OCI-LY1 (cell line): ENCODE measurements at regions not wholly inside any gene's neighbourhood (a gene's known extent, or its start where the extent isn't known, plus 50 kb on each side); places are given as distances from the start of the nearest gene placed in this dataset.

ENCODE experiments used
- H2AFZ ChIP-seq: fragments of 200-600 bp; sonication (generic), shearing (Covaris generic); 2 replicates; pipeline ENCODE4 v1.6.0; 2014; ENCODE audit warnings: antibody characterized with exemption, mild to moderate bottlenecking, low read length
- H3F3A ChIP-seq: fragments of 200-600 bp; sonication (generic), shearing (Covaris generic); 2 replicates; pipeline ENCODE4 v1.6.0; 2014; ENCODE audit warnings: mild to moderate bottlenecking, antibody characterized with exemption, low read length, moderate library complexity; ENCODE audit not compliant: insufficient read depth
- H3K27ac ChIP-seq: fragments of 200-600 bp; sonication (generic); 2 replicates; pipeline ENCODE4 v1.5.1; 2014; ENCODE audit warnings: low read length, mixed run types, mild to moderate bottlenecking, low read depth; ENCODE audit not compliant: poor library complexity, severe bottlenecking
- H3K27me3 ChIP-seq: fragments of 200-600 bp; sonication (generic); 2 replicates; pipeline ENCODE4 v1.6.0; 2014; ENCODE audit warnings: antibody characterized with exemption, mild to moderate bottlenecking, low read length, moderate library complexity; ENCODE audit not compliant: insufficient read depth
- H3K36me3 ChIP-seq: fragments of 200-600 bp; sonication (generic); 2 replicates; pipeline ENCODE4 v1.6.1; 2014; ENCODE audit warnings: mild to moderate bottlenecking, antibody characterized with exemption, low read length, moderate library complexity, mixed read lengths; ENCODE audit not compliant: insufficient read depth
- H3K4me1 ChIP-seq: fragments of 200-600 bp; sonication (generic); 2 replicates; pipeline ENCODE4 v1.5.1; 2014; ENCODE audit warnings: mild to moderate bottlenecking, low read length, moderate library complexity; ENCODE audit not compliant: insufficient read depth, severe bottlenecking
- H3K4me2 ChIP-seq: fragments of 200-600 bp; sonication (generic), shearing (Covaris generic); 2 replicates; pipeline ENCODE4 v1.6.1; 2014; ENCODE audit warnings: low read length
- H3K4me3 ChIP-seq: fragments of 200-600 bp; sonication (generic); 2 replicates; pipeline ENCODE4 v1.5.1; 2014; ENCODE audit warnings: low read length, low read depth, mild to moderate bottlenecking, mixed read lengths; ENCODE audit not compliant: poor library complexity, severe bottlenecking
- H3K79me2 ChIP-seq: fragments of 200-600 bp; shearing (Covaris generic); 2 replicates; pipeline ENCODE4 v1.6.1; 2016; ENCODE audit warnings: mixed run types, low read length, mixed read lengths; ENCODE audit not compliant: insufficient read depth
- H3K9ac ChIP-seq: fragments of 200-600 bp; sonication (generic), shearing (Covaris generic); 2 replicates; pipeline ENCODE4 v1.6.1; 2014; ENCODE audit warnings: mild to moderate bottlenecking, low read length, mixed read lengths
- H3K9me2 ChIP-seq: fragments of 200-600 bp; sonication (generic), shearing (Covaris generic); 2 replicates; pipeline ENCODE4 v1.6.1; 2014; ENCODE audit warnings: low read depth, mild to moderate bottlenecking, low read length, mixed read lengths
- H3K9me3 ChIP-seq: fragments of 200-600 bp; shearing (Covaris generic); 2 replicates; pipeline ENCODE4 v1.6.1; 2014; ENCODE audit warnings: low read length, mixed read lengths
- H4K20me1 ChIP-seq: fragments of 200-600 bp; sonication (generic), shearing (Covaris generic); 2 replicates; pipeline ENCODE4 v1.6.0; 2016; ENCODE audit warnings: mild to moderate bottlenecking, low read length; ENCODE audit not compliant: insufficient read depth
- EZH2 ChIP-seq: fragments of 200-600 bp; sonication (generic), shearing (Covaris generic); IDR thresholded peaks from 2 replicates; pipeline ENCODE4 v1.8.0; 2017; ENCODE audit warnings: borderline replicate concordance, mixed run types, mild to moderate bottlenecking, antibody characterized with exemption, low read length, moderate library complexity, mixed read lengths
- TF ChIP-seq, protein P1 (sequence below): fragments of 200-600 bp; sonication (generic), shearing (Covaris generic); IDR thresholded peaks from 2 replicates; pipeline ENCODE4 v1.5.1; 2017; ENCODE audit warnings: mild to moderate bottlenecking, antibody characterized with exemption, low read length, moderate library complexity, mixed read lengths

DNA sequence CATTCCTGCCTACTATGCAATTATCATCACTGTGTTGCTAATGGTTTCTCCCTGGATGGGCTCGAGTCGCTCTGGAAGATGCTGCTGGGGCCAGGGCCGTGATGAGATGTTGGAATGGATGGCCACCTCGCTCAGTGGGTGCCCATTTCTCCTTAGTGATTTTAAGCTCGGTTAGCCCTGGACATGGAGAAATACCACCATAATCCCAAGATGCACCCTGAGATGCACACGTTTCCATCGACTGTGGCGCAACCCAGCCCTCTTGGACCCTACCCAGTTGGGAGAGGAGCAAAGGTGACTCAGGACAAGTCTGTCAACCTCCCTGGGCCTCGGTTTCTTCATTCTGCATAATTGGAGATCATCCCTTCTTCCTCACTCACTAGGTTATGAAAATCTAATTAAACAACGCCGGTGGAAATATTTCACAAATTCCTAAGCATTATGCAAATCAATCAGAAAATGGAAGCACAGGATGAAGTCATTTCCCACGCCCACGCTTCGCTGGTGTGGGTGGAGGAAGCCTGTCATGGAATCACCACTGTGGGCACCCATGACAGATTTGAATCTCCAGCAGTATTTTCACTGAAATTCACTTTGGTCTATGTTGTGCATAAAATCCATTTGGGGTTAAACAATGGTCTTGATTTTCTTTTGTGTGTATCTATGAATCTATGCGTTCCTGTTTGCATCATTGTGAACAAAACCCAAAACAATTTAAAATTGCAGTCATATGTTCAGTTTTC lies 195.2 kb downstream of the AXIN2 start:
- Histone ChIP-seq H3K4me2 (no peak overlapping the region), H3K4me3 (no peak overlapping the region), H3K4me1 (no peaks in the 10 kb centered on the region), H3K9me3 (no peaks in the 10 kb centered on the region), H3K79me2 (no peaks in the 10 kb centered on the region), H4K20me1 (no peaks in the 10 kb centered on the region), H3K36me3 (no peaks in the 10 kb centered on the region), H2AFZ (no peak overlapping the region), H3K9ac (no peak overlapping the region), H3K9me2 (no peaks in the 10 kb centered on the region), H3F3A (no peaks in the 10 kb centered on the region), H3K27ac (no peak overlapping the region), H3K27me3 (no peaks in the 10 kb centered on the region; the same call in 1 of the 2 replicates)
- TF ChIP-seq EZH2: no peak
- TF ChIP-seq, protein P1, sequence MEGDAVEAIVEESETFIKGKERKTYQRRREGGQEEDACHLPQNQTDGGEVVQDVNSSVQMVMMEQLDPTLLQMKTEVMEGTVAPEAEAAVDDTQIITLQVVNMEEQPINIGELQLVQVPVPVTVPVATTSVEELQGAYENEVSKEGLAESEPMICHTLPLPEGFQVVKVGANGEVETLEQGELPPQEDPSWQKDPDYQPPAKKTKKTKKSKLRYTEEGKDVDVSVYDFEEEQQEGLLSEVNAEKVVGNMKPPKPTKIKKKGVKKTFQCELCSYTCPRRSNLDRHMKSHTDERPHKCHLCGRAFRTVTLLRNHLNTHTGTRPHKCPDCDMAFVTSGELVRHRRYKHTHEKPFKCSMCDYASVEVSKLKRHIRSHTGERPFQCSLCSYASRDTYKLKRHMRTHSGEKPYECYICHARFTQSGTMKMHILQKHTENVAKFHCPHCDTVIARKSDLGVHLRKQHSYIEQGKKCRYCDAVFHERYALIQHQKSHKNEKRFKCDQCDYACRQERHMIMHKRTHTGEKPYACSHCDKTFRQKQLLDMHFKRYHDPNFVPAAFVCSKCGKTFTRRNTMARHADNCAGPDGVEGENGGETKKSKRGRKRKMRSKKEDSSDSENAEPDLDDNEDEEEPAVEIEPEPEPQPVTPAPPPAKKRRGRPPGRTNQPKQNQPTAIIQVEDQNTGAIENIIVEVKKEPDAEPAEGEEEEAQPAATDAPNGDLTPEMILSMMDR: no peak

DNA sequence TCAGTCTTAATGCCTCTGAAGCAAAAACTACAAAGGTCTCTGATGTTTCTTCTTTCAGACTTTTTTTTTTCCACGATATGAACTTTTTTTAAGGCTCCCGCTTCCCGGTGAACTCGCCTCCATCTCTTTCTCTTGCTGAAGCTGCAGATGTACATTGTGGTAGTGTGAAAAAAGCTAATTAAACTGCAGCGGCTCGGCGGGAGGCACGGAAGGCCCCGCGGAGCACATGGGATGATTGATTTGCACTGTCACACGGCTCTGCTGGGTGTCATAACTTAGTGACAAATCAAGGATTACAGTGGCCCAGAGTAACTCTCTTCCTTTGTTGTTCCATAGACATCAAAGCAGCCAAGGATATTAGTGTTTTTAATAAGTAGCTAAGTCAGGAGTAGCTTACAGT lies 196.3 kb downstream of the AXIN2 start:
- no peaks in the 10 kb centered on the region for H3K36me3 ChIP-seq
- H2AFZ ChIP-seq: no peak overlapping the region
- H3K79me2 ChIP-seq: no peaks in the 10 kb centered on the region
- TF ChIP-seq EZH2: no peak
- TF ChIP-seq, protein P1: no peak
- H3K9ac ChIP-seq: no peak overlapping the region
- no peak overlapping the region for H3K4me2 ChIP-seq
- H3K27me3 ChIP-seq: no peaks in the 10 kb centered on the region
- no peaks in the 10 kb centered on the region for H4K20me1 ChIP-seq
- H3F3A ChIP-seq: no peaks in the 10 kb centered on the region
- H3K4me3 ChIP-seq: no peak overlapping the region
- H3K4me1 ChIP-seq: no peaks in the 10 kb centered on the region
- H3K9me2 ChIP-seq: no peaks in the 10 kb centered on the region
- no peaks in the 10 kb centered on the region for H3K9me3 ChIP-seq
- no peak overlapping the region for H3K27ac ChIP-seq

DNA sequence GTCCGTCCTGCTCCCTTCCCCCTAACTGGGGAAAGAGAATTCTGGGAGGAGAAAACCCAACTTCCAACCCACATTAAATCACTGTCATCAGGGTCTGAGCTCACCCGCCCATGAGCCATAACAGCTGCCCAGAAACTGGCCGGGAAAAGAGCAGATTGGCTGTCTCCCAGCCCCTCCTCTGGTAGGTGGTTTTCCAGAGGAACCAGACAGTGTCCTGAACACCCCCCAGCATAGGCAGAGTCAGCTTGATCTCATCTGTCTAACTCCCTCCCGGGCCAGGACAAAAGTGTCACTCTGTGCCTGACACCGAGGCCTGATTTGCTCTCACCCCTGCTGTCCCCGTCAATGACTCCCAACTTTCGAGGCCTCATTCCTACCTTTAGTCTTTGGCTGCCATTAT lies 197.0 kb downstream of the AXIN2 start:
- H3F3A ChIP-seq: no peaks in the 10 kb centered on the region
- H2AFZ ChIP-seq: no peak overlapping the region
- no peak overlapping the region for H3K27ac ChIP-seq
- no peak overlapping the region for H3K4me2 ChIP-seq
- H3K9ac ChIP-seq: no peak overlapping the region
- H3K79me2 ChIP-seq: no peaks in the 10 kb centered on the region
- no peaks in the 10 kb centered on the region for H3K9me2 ChIP-seq
- no peak overlapping the region for H3K4me3 ChIP-seq
- no peaks in the 10 kb centered on the region for H3K27me3 ChIP-seq
- H3K9me3 ChIP-seq: no peaks in the 10 kb centered on the region
- no peaks in the 10 kb centered on the region for H3K4me1 ChIP-seq
- no peaks in the 10 kb centered on the region for H4K20me1 ChIP-seq
- no peaks in the 10 kb centered on the region for H3K36me3 ChIP-seq
- TF ChIP-seq EZH2: no peak
- TF ChIP-seq, protein P1: no peak
